Stimulated activated effector memory CD8-positive, alpha-beta T cell treated with anti-CD3 and anti-CD28 coated beads, Interleukin-12 subunit alpha, Interleukin-12 subunit beta, amount 100 ng/mL, for 72 hours (primary cell): ENCODE measurements at regions not wholly inside any gene's neighbourhood (a gene's known extent, or its start where the extent isn't known, plus 50 kb on each side); places are given as distances from the start of the nearest gene placed in this dataset.

Source experiments
- ATAC-seq: fragments of 150-1000 bp; cut with Tn5 transposase; 2 replicates; pipeline ENCODE4 v1.10.0; 2021
- DNase-seq, 2 donors: peaks; one replicate each; pipeline ENCODE4 v3.0.0; 2021 to 2022; ENCODE audit warnings: low spot score in 2 of 2
- H3K27ac Mint-ChIP-seq: one replicate; pipeline ENCODE4 v1.8.0; 2022; ENCODE audit warnings: mild to moderate bottlenecking, mixed read lengths
- H3K36me3 Mint-ChIP-seq: one replicate; pipeline ENCODE4 v1.8.0; 2022; ENCODE audit warnings: mild to moderate bottlenecking, mixed read lengths
- H3K4me1 Mint-ChIP-seq: one replicate; pipeline ENCODE4 v1.8.0; 2022; ENCODE audit warnings: mixed read lengths
- H3K4me3 Mint-ChIP-seq: one replicate; pipeline ENCODE4 v1.8.0; 2022; ENCODE audit warnings: mild to moderate bottlenecking, mixed read lengths
- H3K9me3 Mint-ChIP-seq: one replicate; pipeline ENCODE4 v1.8.0; 2022; ENCODE audit warnings: mixed read lengths

GRCh38 chr14:104450811-104451401, 128.7 kb upstream of the C14orf180 start:
- Mint-ChIP-seq H3K27ac (no peak overlapping the region), H3K4me1 (no peaks in the 10 kb centered on the region), H3K4me3 (no peak overlapping the region), H3K9me3 (peaks cover 4% of the 10 kb centered on the region), H3K36me3 (no peaks in the 10 kb centered on the region)
- ATAC-seq = no peak
- DNase-seq = peak in 1 of 2 donors; percentile 34

GRCh38 chr14:104451474-104451873, 128.1 kb upstream of the C14orf180 start:
- no peaks in the 10 kb centered on the region for H3K36me3 Mint-ChIP-seq
- DNase-seq = no peak
- H3K4me1 Mint-ChIP-seq = no peaks in the 10 kb centered on the region
- no peak overlapping the region for H3K4me3 Mint-ChIP-seq
- no peak overlapping the region for H3K27ac Mint-ChIP-seq
- H3K9me3 Mint-ChIP-seq = peaks cover 4% of the 10 kb centered on the region
- ATAC-seq = no peak

GRCh38 chr14:104458845-104459244, 120.7 kb upstream of the C14orf180 start:
- Mint-ChIP-seq H3K36me3 (peaks cover 7% of the 10 kb centered on the region), H3K4me1 (peaks cover 6% of the 10 kb centered on the region), H3K9me3 (no peaks in the 10 kb centered on the region), H3K4me3 (no peak overlapping the region), H3K27ac (no peak overlapping the region)
- DNase-seq = peak in 1 of 2 donors; percentile 7
- ATAC-seq = no peak

- ATAC-seq (no peak), DNase-seq (peak in 1 of 2 donors; percentile 37)
- H3K36me3 Mint-ChIP-seq = peaks cover 7% of the 10 kb centered on the region
- H3K9me3 Mint-ChIP-seq = no peaks in the 10 kb centered on the region
- H3K4me1 Mint-ChIP-seq = peaks cover 6% of the 10 kb centered on the region
- H3K27ac Mint-ChIP-seq = no peak overlapping the region
- peak overlapping the region; percentile 22 for H3K4me3 Mint-ChIP-seq
Observed at GRCh38 chr14:104460791-104461651, 118.5 kb upstream of the C14orf180 start.

- H3K4me3 Mint-ChIP-seq = no peak overlapping the region
- no peak overlapping the region for H3K27ac Mint-ChIP-seq
- peaks cover 7% of the 10 kb centered on the region for H3K36me3 Mint-ChIP-seq
- DNase-seq = peak in 1 of 2 donors; percentile 42
- H3K9me3 Mint-ChIP-seq = no peaks in the 10 kb centered on the region
- no peak for ATAC-seq
- peaks cover 6% of the 10 kb centered on the region for H3K4me1 Mint-ChIP-seq
Observed at GRCh38 chr14:104461676-104462449, 117.7 kb upstream of the C14orf180 start.

- no peaks in the 10 kb centered on the region for H3K9me3 Mint-ChIP-seq
- H3K36me3 Mint-ChIP-seq = peaks cover 7% of the 10 kb centered on the region
- peak in 1 of 2 donors; percentile 45 for DNase-seq
- H3K4me1 Mint-ChIP-seq = peaks cover 6% of the 10 kb centered on the region
- ATAC-seq = peak; percentile 66
- no peak overlapping the region for H3K4me3 Mint-ChIP-seq
- no peak overlapping the region for H3K27ac Mint-ChIP-seq
Observed at GRCh38 chr14:104462651-104463630, 116.6 kb upstream of the C14orf180 start.

GRCh38 chr14:104464907-104465306, 114.7 kb upstream of the C14orf180 start:
- peaks cover 6% of the 10 kb centered on the region for H3K4me1 Mint-ChIP-seq
- ATAC-seq (no peak), DNase-seq (peak in 1 of 2 donors; percentile 34)
- H3K9me3 Mint-ChIP-seq = no peaks in the 10 kb centered on the region
- no peak overlapping the region for H3K27ac Mint-ChIP-seq
- peaks cover 7% of the 10 kb centered on the region for H3K36me3 Mint-ChIP-seq
- H3K4me3 Mint-ChIP-seq = no peak overlapping the region

- peaks cover 4% of the 10 kb centered on the region for H3K4me1 Mint-ChIP-seq
- no peaks in the 10 kb centered on the region for H3K9me3 Mint-ChIP-seq
- ATAC-seq (no peak), DNase-seq (peak in 1 of 2 donors; percentile 30)
- H3K36me3 Mint-ChIP-seq = peaks cover 6% of the 10 kb centered on the region
- H3K4me3 Mint-ChIP-seq = no peak overlapping the region
- no peak overlapping the region for H3K27ac Mint-ChIP-seq
Observed at GRCh38 chr14:104465482-104466390, 113.8 kb upstream of the C14orf180 start.

GRCh38 chr14:104467236-104467635, 112.3 kb upstream of the C14orf180 start:
- no peaks in the 10 kb centered on the region for H3K36me3 Mint-ChIP-seq
- H3K27ac Mint-ChIP-seq = no peak overlapping the region
- peaks cover 6% of the 10 kb centered on the region for H3K4me1 Mint-ChIP-seq
- no peak overlapping the region for H3K4me3 Mint-ChIP-seq
- no peak for ATAC-seq
- DNase-seq = no peak
- no peaks in the 10 kb centered on the region for H3K9me3 Mint-ChIP-seq

GRCh38 chr14:104467641-104468040, 111.9 kb upstream of the C14orf180 start:
- no peak for DNase-seq
- H3K36me3 Mint-ChIP-seq = no peaks in the 10 kb centered on the region
- ATAC-seq = no peak
- H3K27ac Mint-ChIP-seq = no peak overlapping the region
- no peaks in the 10 kb centered on the region for H3K9me3 Mint-ChIP-seq
- H3K4me3 Mint-ChIP-seq = no peak overlapping the region
- peaks cover 7% of the 10 kb centered on the region for H3K4me1 Mint-ChIP-seq

- Mint-ChIP-seq H3K4me1 (peaks cover 7% of the 10 kb centered on the region), H3K36me3 (no peaks in the 10 kb centered on the region), H3K27ac (no peak overlapping the region), H3K9me3 (no peaks in the 10 kb centered on the region), H3K4me3 (no peak overlapping the region)
- no peak for ATAC-seq
- DNase-seq = no peak
Observed at GRCh38 chr14:104469591-104469990, 110.0 kb upstream of the C14orf180 start.

- no peak for ATAC-seq
Observed at GRCh38 chr14:104470588-104470987, 109.0 kb upstream of the C14orf180 start.

GRCh38 chr14:104471114-104471513, 108.5 kb upstream of the C14orf180 start:
- peaks cover 7% of the 10 kb centered on the region for H3K4me1 Mint-ChIP-seq
- no peaks in the 10 kb centered on the region for H3K36me3 Mint-ChIP-seq
- H3K27ac Mint-ChIP-seq = no peak overlapping the region
- ATAC-seq (no peak), DNase-seq (no peak)
- H3K9me3 Mint-ChIP-seq = no peaks in the 10 kb centered on the region
- H3K4me3 Mint-ChIP-seq = no peak overlapping the region

More at GRCh38 chr14:104470588-104470987, 109.0 kb upstream of the C14orf180 start:
- no peak for DNase-seq
- Mint-ChIP-seq H3K9me3 (no peaks in the 10 kb centered on the region), H3K36me3 (no peaks in the 10 kb centered on the region), H3K27ac (no peak overlapping the region), H3K4me1 (peaks cover 7% of the 10 kb centered on the region), H3K4me3 (no peak overlapping the region)

- Mint-ChIP-seq H3K4me3 (no peak overlapping the region), H3K36me3 (no peaks in the 10 kb centered on the region), H3K4me1 (peaks cover 7% of the 10 kb centered on the region), H3K9me3 (no peaks in the 10 kb centered on the region), H3K27ac (no peak overlapping the region)
- DNase-seq = no peak
- ATAC-seq = no peak
Observed at GRCh38 chr14:104472073-104472472, 107.5 kb upstream of the C14orf180 start.
